Activated T-helper 9 cell treated with anti-CD3 and anti-CD28 coated beads, Interleukin-2, amount 50 U/mL, for 16 hours (primary cell): ENCODE measurements at regions not wholly inside any gene's neighbourhood (a gene's known extent, or its start where the extent isn't known, plus 50 kb on each side); places are given as distances from the start of the nearest gene placed in this dataset.

Source experiments
- DNase-seq: peaks from one replicate; pipeline ENCODE4 v3.0.0-alpha.2; 2020; ENCODE audit warnings: low read depth

DNA sequence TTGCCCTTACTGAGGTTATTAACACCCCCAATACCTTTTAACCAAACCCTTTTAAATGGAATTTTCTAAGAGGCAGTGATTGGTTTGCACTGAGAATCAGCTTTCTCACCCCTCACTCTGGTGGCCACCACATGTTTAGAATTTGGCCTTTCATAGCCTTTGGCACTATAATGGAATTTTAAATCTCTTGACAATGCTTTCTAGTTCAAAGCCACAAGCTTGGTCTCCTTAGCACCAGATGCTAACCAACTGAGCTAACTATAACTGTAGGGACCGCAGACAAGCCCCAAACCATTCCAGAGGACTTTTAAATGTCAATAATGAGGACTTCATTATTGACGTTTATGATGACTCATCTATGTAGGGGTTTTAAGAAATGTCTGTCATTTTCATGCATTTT, 238.7 kb upstream of the SNX7 start:
- no peak for DNase-seq

DNA sequence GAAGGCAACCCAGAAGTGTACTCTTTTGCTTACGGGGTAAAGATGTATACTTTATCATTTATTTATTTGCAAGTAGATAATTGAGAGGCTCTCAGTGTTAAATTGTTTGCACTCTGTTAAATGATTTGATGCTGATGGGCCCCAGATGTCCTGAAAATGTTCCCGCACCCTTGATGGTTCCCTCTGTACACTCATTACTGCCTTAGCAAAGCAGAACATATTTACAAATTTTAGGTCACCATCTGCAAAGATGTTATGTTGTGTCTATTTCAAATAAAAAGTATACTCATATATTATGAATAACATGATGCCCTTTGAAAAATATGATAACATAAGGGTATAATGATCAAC, 240.5 kb upstream of the SNX7 start:
- DNase-seq, result no peak

DNA sequence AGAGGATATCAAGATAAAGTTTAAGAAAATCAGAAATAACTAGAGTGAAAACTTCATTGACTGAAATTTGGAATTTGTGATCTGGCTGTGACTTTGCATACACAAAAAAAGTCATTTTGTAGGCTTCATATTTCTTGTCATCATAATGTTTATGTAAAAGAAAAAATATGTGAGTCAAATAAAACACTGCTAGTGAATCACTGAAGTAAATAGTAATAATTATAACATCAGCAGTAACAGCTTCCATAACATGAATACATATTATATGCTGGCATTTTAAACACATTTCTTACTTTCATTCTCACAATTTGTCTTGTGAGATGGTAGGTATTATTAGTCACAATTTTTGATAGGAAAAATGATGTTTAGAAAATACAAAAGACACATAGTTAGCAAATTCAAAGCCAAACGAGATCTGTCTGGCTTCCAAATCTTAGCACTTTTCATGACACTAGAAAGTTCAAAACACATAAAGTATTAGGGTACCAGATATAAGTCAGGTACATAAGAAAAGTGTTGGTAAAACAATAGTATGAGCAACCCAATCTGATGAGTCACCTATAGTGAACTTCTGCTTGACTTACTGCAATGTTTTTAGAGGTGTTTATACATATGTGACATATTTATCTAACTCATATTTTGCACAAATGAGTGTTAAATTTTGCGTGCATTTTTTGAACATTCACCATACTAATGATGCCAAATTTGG, 241.0 kb upstream of the SNX7 start:
- DNase-seq, result no peak

DNA sequence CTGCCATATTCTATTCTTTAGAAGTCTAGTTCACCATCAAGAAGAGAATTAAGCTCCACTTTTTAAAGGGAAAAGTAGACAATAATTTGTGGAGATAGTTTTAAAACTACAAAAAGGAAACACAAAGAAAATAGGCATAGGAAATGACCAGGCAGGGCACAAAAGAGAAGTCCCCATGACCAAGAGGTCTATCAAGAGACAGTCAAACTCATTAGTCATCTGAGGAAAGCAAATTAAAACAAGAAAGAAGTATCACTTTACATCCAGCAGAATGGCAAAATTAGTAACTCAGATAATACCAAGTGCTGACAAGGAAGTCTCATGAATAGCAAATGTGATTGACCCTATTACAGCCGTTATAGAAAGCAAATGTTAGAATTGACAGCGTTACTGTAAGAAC, 243.7 kb upstream of the SNX7 start:
- no peak for DNase-seq

DNA sequence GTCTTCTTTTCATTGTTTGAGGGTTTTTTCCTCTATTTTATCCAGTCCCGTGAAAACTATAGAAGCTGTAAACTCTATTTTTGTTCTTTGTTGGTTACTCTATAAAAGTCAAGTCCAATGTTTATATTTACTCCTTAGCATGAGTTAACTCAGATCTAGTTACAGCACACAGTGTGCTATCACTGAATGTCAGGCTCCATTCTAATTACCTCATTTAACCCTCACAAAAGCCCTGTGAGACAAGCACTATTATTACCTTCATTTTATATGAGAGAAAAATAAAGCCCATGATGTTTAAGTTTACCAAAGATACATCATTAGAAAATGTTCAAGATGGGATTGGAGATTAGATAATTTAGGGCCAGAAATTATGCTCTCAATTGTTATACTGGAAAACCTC, 251.4 kb upstream of the SNX7 start:
- DNase-seq, result no peak

DNA sequence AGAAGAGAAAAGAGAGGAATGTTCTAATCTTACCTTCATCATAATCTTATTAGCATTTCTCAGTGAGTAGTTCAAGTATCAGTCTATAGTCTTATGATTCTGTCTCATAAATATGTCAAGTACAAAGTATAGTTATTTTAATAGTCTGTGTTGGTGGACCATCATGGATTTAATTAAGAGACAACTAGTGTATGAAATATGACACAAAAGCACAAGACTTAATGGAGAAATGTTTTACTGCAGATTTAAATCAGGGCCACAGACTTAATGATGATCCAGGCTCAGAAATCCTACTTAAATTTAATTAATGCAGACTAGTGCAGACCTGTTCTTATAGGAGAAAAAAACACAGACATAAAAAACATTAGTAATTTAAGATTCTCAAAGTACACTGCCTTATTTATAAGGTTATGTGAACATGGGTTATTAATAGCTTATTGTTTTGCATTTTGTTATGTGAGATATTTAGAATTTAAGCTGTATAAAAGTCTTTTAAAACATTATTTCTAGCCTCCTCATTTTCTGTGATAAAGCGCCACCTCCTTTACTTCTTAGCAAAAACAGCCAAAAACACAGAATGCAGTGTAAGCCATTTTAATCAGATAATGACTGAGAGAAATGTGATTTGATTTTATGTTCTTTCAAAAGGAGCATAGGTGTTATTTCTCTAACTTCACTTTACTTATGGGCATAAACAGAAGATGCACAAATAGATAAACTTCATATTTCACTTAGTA, 255.0 kb upstream of the SNX7 start:
- DNase-seq, result no peak

DNA sequence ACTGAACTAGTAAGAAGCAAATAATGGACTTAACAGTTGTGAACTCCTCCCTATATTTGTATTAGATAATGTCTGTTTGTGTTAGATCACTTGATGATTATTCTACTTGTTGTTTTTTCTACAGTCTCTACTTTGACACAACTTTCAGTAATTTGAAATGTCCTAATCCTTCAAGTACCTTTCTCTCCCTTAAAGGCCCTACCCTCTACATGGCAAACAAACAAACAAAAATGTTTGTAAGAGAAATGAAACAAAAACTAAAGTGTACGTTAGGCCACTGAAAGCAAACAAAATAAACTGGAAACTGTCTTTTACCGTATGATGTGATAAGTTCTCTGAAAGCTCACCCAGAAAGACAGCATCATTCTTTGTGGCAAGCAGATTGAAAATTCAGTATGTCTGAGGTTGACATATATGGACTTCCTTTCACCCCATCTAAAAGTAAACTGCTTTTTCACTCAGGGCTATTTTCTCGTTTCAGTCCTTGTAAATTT, 255.9 kb upstream of the SNX7 start:
- DNase-seq, result no peak

DNA sequence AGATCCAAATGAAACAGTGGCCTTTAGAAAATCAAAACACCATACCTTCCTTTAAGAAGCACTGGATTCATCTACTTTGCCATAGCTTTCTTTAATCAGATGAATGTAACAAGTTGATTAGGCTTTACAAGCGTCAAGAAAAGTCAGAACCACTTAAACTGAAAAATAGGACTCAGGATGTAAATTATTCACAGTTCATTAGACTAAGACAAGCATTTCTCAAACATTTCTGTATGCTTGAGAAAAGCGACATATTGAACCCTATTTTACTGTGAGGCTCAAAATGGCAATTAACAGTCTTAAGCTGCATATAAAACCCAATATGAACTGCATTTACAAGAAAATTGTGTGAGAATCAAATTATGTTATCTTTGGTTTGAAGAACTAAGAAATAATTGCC, 256.7 kb upstream of the SNX7 start:
- no peak for DNase-seq

DNA sequence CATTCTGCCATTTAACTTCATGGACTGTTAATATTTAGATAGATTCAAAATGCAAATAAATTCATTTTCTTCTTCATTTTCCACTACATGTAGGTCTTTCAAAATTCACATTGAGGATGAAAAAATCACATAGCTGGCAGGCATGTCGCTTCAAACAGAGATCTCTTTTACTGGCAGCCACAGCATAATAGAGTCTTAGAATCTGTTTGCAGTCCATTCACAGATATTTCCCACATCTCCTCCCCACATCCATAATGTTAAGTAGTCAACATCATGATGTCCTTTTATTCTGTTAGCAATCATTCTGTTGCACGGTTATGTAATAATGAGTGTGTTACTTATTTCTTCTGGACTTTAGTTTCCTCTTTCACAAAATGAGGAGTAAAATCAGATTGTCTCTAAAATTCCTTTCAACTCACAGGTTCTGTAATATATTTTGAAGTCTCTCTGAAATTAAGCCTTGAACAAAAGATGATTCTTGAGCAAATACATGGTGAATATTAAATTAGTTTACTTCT, 257.5 kb upstream of the SNX7 start:
- DNase-seq, result no peak

DNA sequence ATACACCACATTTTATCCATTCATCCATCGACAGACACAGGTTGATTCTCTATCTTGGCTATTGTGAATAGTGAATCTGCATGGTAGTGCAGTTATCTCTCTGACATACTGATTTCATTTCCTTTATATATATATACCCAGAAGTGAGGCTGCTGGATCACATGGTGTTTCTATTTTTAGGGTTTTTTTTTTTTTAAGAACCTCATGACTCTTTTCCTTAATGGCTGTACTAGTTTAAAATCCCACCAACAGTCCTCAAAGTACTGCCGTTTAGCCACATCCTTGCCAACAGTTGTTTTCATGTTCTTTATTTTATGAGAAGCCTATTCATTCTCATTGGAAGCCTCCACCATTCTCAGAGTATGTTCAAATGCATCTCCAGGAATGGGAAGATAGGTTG, 258.7 kb upstream of the SNX7 start:
- no peak for DNase-seq

DNA sequence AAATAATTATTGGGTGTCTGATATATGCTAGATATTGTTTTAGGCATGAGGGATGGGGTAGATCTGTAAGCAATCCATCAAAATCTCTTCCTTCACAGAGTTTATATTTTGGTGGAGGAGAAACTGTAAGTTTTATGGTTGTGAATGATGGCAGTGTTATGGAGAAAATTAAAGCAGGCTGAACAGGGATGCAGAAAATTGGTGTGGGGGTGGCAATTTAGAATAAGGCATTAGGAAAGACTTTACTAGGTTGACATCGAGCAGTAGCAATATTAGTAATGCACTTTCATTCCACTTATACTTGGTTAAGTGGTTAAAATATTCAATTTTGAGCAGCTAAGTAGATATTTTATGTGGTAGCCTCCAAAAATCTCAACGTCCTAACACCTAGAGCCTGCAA, 261.1 kb upstream of the SNX7 start:
- DNase-seq, result no peak

DNA sequence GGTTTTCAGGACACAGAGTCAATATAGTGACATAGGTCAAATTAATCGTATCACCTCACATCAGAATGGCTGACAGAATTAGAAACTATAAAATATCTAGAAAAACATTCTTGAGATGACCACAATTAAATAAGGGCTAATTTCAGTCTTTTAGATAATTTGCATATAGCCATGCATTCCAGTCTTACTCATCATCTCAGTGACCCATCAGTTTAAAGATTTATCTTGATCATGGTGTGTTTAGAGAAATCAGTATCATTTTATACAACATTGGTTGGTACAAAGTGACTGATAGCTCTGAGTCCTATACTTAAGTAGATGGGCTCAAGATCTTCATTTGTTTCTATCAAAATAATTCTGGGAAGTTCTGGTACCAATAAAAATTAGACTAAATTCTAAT, 262.3 kb upstream of the SNX7 start:
- DNase-seq, result no peak

DNA sequence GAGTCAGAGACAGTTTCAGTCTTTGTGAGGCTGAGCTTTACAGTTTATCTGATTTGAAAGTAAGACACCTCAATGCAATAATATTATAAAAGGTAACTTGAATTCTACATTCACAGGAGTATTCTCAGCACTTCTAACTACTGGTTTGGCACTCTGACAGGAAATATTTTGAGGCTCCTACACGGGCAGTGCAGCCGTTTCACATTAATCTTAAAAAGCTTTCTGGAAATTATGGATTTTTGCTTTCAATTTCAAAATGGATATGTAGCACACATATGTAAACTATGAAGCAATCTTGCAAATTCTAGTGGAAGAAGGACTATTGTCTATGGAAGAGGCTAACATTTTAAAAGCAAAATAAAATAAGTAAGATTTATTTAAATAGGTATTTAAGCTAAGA, 262.9 kb upstream of the SNX7 start:
- no peak for DNase-seq

DNA sequence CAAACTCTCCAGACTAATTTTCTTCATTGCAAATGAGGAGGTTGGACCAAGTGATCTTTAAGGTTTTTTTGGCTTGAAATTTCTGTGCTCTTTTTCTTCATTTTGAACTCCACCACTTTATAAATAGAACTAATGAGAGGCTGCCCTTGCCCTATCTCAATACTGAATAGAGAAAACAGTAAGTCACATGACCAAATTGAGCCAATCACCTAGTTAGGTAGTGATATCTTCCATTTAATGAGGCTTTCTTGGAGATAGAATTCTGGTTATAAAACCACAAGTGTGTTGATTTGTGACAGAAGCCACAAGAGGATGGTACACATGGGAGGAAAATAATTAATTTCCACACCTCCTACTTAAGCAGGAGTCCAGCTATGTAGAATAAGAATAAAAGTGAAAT, 263.4 kb upstream of the SNX7 start:
- no peak for DNase-seq

DNA sequence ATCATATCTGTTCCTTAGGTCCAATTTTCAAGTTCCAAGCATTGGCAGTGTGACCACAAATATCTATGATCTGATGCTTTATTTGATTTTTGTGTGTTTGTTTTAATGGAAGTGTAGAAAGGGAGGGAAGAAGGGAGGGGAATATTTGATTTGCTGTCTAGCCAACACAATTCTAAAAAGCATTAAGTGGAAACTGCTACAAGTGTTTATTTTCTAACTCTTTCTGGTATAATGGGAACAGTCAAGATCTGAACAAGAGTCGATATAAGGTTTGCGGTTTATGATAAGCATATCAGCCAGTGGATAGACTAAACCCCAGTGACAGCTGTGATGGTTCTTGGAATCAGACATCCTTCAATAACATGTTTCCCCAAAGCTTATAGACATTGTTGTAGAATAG, 267.8 kb upstream of the SNX7 start:
- DNase-seq, result no peak

DNA sequence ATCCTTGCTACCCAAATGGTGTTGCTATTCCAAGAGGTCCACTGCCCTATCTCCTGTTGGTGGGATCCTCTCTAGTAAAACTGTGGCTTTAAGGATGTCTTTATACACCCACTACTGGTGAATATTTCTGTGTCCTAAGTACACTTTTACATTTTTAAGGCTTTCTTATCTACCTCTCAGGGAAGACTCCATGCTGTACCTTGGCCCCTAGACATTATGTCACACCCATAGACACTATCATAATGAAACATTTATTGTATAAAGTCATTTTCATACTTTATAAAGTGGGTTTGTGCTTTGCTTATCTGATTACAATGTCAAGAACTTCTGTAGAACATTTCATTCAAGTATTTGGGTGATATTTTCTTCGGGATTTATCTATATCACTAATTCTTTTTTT, 270.3 kb upstream of the SNX7 start:
- DNase-seq, result no peak

DNA sequence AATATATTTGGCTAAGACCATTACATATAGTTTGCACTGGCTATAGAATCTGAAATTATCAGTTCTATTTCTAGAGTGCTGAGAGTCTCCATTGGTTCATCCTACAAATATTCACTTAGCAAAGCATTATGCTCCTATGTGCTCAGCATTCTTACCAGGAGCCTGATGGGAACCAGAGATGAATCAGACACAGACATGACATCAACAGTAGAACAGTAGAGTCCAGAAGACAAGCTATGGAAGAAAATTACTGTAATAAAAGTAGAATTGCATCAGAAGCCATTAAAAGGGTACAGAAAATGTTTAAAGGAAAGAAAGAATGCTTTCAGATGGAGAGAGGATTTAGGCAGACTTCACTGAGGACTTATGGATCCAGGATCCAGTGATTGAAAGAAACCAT, 271.7 kb upstream of the SNX7 start:
- DNase-seq, result no peak

DNA sequence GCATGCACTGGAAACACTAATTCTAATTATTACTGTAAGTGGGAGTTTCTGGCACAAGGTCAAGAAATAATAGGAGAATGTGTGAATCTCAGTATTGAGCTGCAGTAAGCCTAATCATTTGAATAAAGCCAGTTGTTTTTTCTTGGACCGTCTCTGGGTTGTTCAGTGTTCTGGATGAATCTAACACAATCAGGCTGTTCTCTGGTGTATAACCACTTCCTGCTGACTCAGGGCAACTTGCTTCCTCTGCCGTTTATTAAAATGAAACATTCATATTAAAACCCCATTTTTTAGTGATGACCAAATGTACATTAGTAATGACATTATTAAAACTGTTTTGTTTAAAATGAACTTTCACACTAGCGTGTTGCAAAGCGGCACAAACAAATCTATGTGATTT, 273.1 kb upstream of the SNX7 start:
- DNase-seq, result no peak

DNA sequence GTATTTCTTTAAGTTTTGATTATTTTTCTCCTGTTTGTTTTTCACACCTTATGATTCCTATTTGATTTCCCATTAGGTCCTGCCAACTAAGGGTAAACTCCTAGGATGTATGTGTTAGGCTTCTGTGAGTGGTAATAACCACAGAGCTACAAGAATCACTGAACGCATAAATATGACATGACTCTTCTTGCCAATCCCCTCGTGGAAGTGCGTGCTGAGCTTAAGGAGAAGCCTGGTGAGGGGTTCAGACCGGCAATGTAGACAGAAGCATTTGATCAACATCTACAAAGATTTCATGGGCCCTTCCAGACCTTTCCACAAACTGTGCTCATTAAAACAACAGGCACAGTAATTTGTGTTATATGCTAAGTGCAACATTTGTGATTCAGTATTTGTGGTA, 273.8 kb upstream of the SNX7 start:
- no peak for DNase-seq

DNA sequence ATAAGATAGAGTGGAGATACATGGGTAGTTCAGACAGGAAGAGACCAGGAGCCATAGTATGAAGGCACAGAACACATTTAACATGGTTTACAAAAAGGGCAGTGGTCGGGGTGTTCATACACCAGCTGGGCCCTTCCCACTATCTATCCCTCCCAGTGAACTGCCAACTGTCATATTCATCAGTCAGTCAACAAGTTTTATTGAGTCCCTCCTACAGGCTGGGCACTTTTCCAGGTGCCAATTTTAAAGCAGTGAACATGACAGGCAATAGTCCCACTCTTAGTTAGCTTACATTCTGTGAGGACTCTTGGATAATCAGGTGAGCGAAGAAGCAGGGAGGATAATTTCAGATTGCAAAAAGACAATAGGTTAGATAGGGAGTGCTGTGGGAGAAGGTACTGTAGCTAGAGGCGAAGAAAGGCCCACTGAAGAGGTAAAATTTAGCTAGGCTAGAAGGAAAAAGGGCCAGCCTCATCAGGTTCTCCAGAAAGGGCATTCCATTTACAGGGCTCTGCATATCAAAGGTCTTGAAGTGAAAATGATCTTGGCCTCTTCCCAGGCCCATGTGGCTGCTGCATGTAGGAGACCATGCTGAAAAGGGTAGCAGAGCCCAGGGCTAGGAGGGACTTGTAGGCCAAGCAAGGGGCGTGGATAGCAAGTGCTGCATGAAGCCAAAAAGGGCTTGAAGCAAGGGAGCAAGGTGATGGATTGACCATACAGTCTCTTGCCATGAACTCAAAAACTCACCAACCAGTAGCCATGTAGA, 274.7 kb upstream of the SNX7 start:
- no peak for DNase-seq

DNA sequence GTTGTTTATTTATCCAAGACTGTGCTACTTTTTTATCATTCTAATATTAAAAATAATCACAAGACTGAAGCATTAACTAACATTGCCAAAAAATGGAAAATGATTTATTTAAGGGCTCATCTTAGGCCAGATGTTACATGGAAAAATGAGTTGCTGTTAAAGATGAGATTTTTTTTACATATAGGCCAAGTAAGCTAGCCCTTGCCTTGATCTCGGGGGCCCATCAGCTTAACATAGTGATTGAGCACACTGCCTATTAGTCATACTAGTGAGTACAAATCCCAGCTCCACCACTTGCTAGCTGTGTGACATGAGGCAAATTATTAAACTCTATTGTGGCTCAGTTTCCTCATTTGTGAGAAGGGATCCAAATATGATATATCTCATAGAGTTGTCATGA, 275.9 kb upstream of the SNX7 start:
- DNase-seq, result no peak

DNA sequence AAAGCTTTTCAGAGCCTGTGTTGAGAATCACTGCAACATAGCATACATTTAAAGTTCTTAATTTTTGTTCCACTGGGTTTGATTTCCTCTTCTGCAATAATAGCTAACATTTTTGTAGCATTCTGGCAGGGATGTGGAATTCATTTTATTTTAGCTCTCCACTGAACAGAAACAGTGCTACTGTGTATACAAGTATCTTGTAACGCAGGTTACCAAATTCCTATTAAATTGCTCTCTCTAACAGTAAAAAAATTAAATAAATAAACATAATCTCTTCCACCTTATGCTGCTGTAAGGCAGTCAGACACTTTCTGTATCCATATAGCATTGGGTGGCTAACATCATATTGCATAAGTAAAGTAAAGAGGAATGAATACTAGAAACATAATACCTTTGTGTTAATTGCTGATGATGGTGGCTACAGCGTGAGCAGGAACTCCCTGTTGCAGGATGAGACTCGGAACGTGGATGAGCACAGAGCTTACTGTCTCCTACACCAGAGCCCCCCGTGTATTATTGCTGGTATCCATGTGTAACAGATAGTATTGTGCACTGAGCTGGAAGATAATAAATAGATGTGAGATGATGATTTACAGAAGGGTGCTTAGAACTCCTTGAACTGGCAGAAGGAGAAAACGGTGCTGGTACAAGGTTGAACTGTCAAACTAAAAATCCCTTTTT, 276.9 kb upstream of the SNX7 start:
- no peak for DNase-seq
